PC-3 (cell line): ENCODE measurements at regions not wholly inside any gene's neighbourhood (a gene's known extent, or its start where the extent isn't known, plus 50 kb on each side); places are given as distances from the start of the nearest gene placed in this dataset.

Experiments
- ATAC-seq: fragments of 200-7000 bp; cut with Tn5 transposase; 2 replicates; pipeline ENCODE4 v1.9.1; 2020; ENCODE audit warnings: mild to moderate bottlenecking, moderate library complexity
- BruUV-seq: library from RNA; stranded (reverse); fragments of 400-500 nt; replicated peaks from 2 replicates; lab custom pipeline; 2021; lab: Mats Ljungman, UMichigan
- CTCF ChIA-PET: fragments of 300-600 bp; sonication (Branson Sonifier 250); formaldehyde crosslinking; loops from one replicate; lab custom pipeline; 2022; ENCODE audit warnings: antibody characterized with exemption; lab: Charles Lee
- POLR2A ChIA-PET: fragments of 300-600 bp; sonication (Branson Sonifier 250); formaldehyde crosslinking; loops from one replicate; lab custom pipeline; 2022; ENCODE audit warnings: antibody characterized with exemption; ENCODE audit not compliant: unreplicated experiment; lab: Charles Lee
- DNase-seq: peaks from one replicate; pipeline ENCODE4 v3.0.0-alpha.2; 2015
- H2AFZ ChIP-seq: fragments of 300-600 bp; sonication (generic); 2 replicates; pipeline ENCODE4 v1.6.0; 2016; ENCODE audit warnings: antibody characterized with exemption, low read length
- H3F3A ChIP-seq: fragments of 300-600 bp; sonication (generic); one replicate; pipeline ENCODE4 v1.6.0; 2017; ENCODE audit warnings: antibody characterized with exemption, low read length, control low read depth, mild to moderate bottlenecking; ENCODE audit not compliant: unreplicated experiment
- H3K27ac ChIP-seq: fragments of 300-600 bp; sonication (generic); 2 replicates; pipeline ENCODE4 v1.5.1; 2016; ENCODE audit warnings: mild to moderate bottlenecking, low read length
- H3K27me3 ChIP-seq: fragments of 300-600 bp; sonication (generic); 2 replicates; pipeline ENCODE4 v1.6.1; 2016; ENCODE audit warnings: low read length, mixed read lengths
- H3K36me3 ChIP-seq: fragments of 300-600 bp; sonication (generic); 2 replicates; pipeline ENCODE4 v1.6.1; 2016; ENCODE audit warnings: low read depth, mixed run types, low read length, mixed read lengths
- H3K4me1 ChIP-seq: fragments of 300-600 bp; sonication (generic); 2 replicates; pipeline ENCODE4 v1.5.1; 2016; ENCODE audit warnings: low read length; ENCODE audit not compliant: insufficient read depth
- H3K4me2 ChIP-seq: fragments of 300-600 bp; sonication (generic); 2 replicates; pipeline ENCODE4 v1.6.0; 2016; ENCODE audit warnings: low read length
- H3K4me3 ChIP-seq: fragments of 300-600 bp; sonication (generic); 2 replicates; pipeline ENCODE4 v1.5.1; 2016; ENCODE audit warnings: mild to moderate bottlenecking, low read length, mixed read lengths
- H3K79me2 ChIP-seq: fragments of 300-600 bp; sonication (generic); 2 replicates; pipeline ENCODE4 v1.6.1; 2017; ENCODE audit warnings: low read length, mixed read lengths
- H3K9ac ChIP-seq: fragments of 300-600 bp; sonication (generic); 2 replicates; pipeline ENCODE4 v1.6.0; 2016; ENCODE audit warnings: mild to moderate bottlenecking, low read length
- H3K9me2 ChIP-seq: fragments of 300-600 bp; sonication (generic); replicated peaks from 2 replicates; pipeline ENCODE4 v1.6.1; 2016; ENCODE audit warnings: mixed run types, low read length, mixed read lengths
- H3K9me3 ChIP-seq: fragments of 300-600 bp; sonication (generic); 2 replicates; pipeline ENCODE4 v1.6.1; 2016; ENCODE audit warnings: low read length, mixed read lengths
- H4K20me1 ChIP-seq: fragments of 300-600 bp; sonication (generic); 2 replicates; pipeline ENCODE4 v1.6.1; 2016; ENCODE audit warnings: low read length, mixed read lengths
- EZH2 ChIP-seq: fragments of 300-600 bp; sonication (generic); IDR thresholded peaks from one replicate; pipeline ENCODE4 v1.6.1; 2017; ENCODE audit warnings: antibody characterized with exemption, mild to moderate bottlenecking, low read length; ENCODE audit not compliant: unreplicated experiment
- EZH2phosphoT487 ChIP-seq: fragments of 300-600 bp; sonication (generic); IDR thresholded peaks from 2 replicates; pipeline ENCODE4 v1.6.1; 2018; ENCODE audit warnings: mild to moderate bottlenecking, antibody characterized with exemption, low read length, borderline replicate concordance
- intact Hi-C: fragments of 100-400 bp; cut with micrococcal nuclease; formaldehyde crosslinking; loops from 2 replicates; pipeline ENCODE4 v1.9.0; 2023
- TF ChIP-seq, protein P1 (sequence below): fragments of 300-600 bp; sonication (generic); conservative IDR thresholded peaks from 2 replicates; pipeline ENCODE4 v1.5.1; 2017; ENCODE audit warnings: antibody characterized with exemption, low read depth, mild to moderate bottlenecking, low read length

DNA sequence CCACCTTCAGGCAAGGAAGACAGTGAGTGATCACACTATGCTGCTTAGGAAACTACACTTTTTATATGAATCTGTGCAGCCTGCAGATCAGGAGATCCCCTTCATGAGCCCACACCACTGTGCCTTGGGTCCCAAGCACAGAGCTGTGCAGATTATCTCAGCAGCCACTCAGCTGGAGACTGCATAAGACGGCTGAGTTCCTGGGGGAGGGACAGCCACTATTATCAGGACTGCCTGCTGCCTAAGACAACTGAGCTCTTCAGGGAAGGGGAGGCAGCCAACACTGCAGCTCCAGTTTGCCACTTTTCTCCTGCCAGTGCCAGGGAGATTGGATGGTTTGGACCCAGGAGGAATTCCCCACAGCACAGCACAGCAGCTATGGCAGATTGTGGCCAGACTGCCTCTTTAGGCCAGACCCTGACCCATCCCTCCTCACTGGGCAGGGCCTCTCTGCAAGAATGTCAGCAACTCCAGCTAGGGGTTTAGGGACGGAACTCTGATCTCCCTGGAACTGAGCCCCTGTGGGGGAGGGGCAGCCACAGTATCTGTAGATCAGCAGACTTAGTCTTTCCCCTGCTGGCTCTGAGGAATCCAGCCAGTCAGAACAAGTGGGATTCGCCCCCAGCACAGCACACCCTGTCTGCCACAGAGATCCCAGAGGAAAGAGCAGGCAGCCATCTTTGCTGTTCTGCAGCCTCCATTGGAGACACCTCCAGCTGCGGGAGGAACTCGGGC lies 141.3 kb downstream of the KLHL28 start:
- Histone ChIP-seq H3K9ac (no peak overlapping the region), H3K27me3 (no peaks in the 10 kb centered on the region), H3K9me2 (no peaks in the 10 kb centered on the region), H3F3A (no peaks in the 10 kb centered on the region), H3K4me1 (no peaks in the 10 kb centered on the region), H2AFZ (no peak overlapping the region), H3K27ac (no peak overlapping the region), H3K79me2 (no peaks in the 10 kb centered on the region), H3K9me3 (no peaks in the 10 kb centered on the region), H3K36me3 (no peaks in the 10 kb centered on the region), H3K4me2 (no peak overlapping the region), H3K4me3 (no peak overlapping the region), H4K20me1 (no peaks in the 10 kb centered on the region)
- TF ChIP-seq, protein P1, sequence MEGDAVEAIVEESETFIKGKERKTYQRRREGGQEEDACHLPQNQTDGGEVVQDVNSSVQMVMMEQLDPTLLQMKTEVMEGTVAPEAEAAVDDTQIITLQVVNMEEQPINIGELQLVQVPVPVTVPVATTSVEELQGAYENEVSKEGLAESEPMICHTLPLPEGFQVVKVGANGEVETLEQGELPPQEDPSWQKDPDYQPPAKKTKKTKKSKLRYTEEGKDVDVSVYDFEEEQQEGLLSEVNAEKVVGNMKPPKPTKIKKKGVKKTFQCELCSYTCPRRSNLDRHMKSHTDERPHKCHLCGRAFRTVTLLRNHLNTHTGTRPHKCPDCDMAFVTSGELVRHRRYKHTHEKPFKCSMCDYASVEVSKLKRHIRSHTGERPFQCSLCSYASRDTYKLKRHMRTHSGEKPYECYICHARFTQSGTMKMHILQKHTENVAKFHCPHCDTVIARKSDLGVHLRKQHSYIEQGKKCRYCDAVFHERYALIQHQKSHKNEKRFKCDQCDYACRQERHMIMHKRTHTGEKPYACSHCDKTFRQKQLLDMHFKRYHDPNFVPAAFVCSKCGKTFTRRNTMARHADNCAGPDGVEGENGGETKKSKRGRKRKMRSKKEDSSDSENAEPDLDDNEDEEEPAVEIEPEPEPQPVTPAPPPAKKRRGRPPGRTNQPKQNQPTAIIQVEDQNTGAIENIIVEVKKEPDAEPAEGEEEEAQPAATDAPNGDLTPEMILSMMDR, result no peak
- TF ChIP-seq EZH2 (no peak), EZH2phosphoT487 (no peak)
- no peak for DNase-seq
- no peak for ATAC-seq
- CTCF ChIA-PET, result no interaction called here
- no TSS peak for BruUV-seq
- intact Hi-C loops, result no loop called here
- POLR2A ChIA-PET, result no interaction called here

GRCh38 chr14:44814196-44814595 lies 147.6 kb downstream of the KLHL28 start:
- ChIA-PET POLR2A (no interaction called here), CTCF (no interaction called here)
- Histone ChIP-seq H2AFZ (no peak overlapping the region), H3K4me1 (no peaks in the 10 kb centered on the region), H4K20me1 (no peaks in the 10 kb centered on the region), H3F3A (no peaks in the 10 kb centered on the region), H3K9ac (no peak overlapping the region), H3K27me3 (no peaks in the 10 kb centered on the region), H3K9me3 (no peaks in the 10 kb centered on the region), H3K36me3 (no peaks in the 10 kb centered on the region), H3K4me2 (no peak overlapping the region), H3K4me3 (no peak overlapping the region), H3K27ac (no peak overlapping the region), H3K9me2 (no peaks in the 10 kb centered on the region), H3K79me2 (no peaks in the 10 kb centered on the region)
- ATAC-seq (no peak), DNase-seq (no peak)
- BruUV-seq, result no TSS peak
- intact Hi-C loops, result no loop called here
- TF ChIP-seq EZH2phosphoT487, result no peak
- no peak for TF ChIP-seq EZH2
- TF ChIP-seq, protein P1, result no peak

- intact Hi-C loops, result no loop called here
- Histone ChIP-seq H3F3A (no peaks in the 10 kb centered on the region), H4K20me1 (no peaks in the 10 kb centered on the region), H3K4me2 (no peak overlapping the region), H3K9ac (no peak overlapping the region), H3K4me1 (no peaks in the 10 kb centered on the region), H3K9me3 (no peaks in the 10 kb centered on the region), H2AFZ (no peak overlapping the region), H3K4me3 (no peak overlapping the region), H3K27ac (no peak overlapping the region), H3K27me3 (no peaks in the 10 kb centered on the region), H3K79me2 (no peaks in the 10 kb centered on the region), H3K9me2 (no peaks in the 10 kb centered on the region), H3K36me3 (no peaks in the 10 kb centered on the region)
- no peak for DNase-seq
- CTCF ChIA-PET, result no interaction called here
- TF ChIP-seq EZH2 (no peak), EZH2phosphoT487 (no peak)
- TF ChIP-seq, protein P1, result no peak
- no peak for ATAC-seq
- POLR2A ChIA-PET, result no interaction called here
- BruUV-seq, result no TSS peak
These were observed 149.1 kb downstream of the KLHL28 start for GRCh38 chr14:44812672-44813071.
